HUES48 (cell line): ENCODE measurements at regions not wholly inside any gene's neighbourhood (a gene's known extent, or its start where the extent isn't known, plus 50 kb on each side); places are given as distances from the start of the nearest gene placed in this dataset.
A peak's percentile ranks its signal among the peaks of the same experiment; 100 is the strongest.

Experiments
- H3K27ac ChIP-seq: one replicate; pipeline ENCODE4 v1.7.0; 2013; ENCODE audit warnings: low read depth, low read length, inconsistent platforms
- H3K27me3 ChIP-seq: 2 replicates; pipeline ENCODE4 v1.6.1; 2013; ENCODE audit warnings: mild to moderate bottlenecking, low read length; ENCODE audit not compliant: control insufficient read depth, insufficient read depth
- H3K36me3 ChIP-seq: 2 replicates; pipeline ENCODE4 v1.6.1; 2013; ENCODE audit warnings: low read length; ENCODE audit not compliant: control insufficient read depth, insufficient read depth
- H3K4me1 ChIP-seq: 2 replicates; pipeline ENCODE4 v1.6.1; 2013; ENCODE audit warnings: mild to moderate bottlenecking, low read length; ENCODE audit not compliant: control insufficient read depth, insufficient read depth
- H3K4me3 ChIP-seq: 2 replicates; pipeline ENCODE4 v1.5.1; 2013; ENCODE audit warnings: mild to moderate bottlenecking, low read depth, low read length
- H3K9ac ChIP-seq: 2 replicates; pipeline ENCODE4 v1.6.1; 2013; ENCODE audit warnings: mild to moderate bottlenecking, low read depth, low read length, moderate library complexity
- H3K9me3 ChIP-seq: 2 replicates; pipeline ENCODE4 v1.6.1; 2013; ENCODE audit warnings: low read length; ENCODE audit not compliant: control insufficient read depth, insufficient read depth

DNA sequence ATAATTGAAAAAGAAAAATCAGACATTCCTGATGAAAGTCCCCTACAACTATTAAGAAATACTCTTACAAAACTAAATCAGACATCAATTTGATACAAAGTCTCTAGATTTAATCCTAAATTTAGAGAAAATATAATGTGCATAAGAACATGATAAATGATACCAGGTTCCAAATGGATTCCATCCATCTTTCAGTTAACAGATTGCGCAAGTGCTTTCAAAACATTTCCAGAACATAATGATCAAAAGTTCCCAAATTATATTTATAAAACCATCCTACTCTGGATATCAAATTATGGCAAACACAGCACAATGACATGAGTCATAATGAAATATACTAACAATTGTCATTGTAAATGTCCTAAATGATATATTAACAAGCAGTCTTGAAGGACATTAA, 151.0 kb upstream of the GYPC start:
- Histone ChIP-seq H3K9me3 (no peaks in the 10 kb centered on the region), H3K36me3 (no peaks in the 10 kb centered on the region), H3K4me3 (no peak overlapping the region), H3K4me1 (peaks cover 19% of the 10 kb centered on the region), H3K27me3 (no peaks in the 10 kb centered on the region), H3K9ac (no peak overlapping the region), H3K27ac (no peak overlapping the region)

GRCh38 chr2:126506786-126507185, 149.2 kb upstream of the GYPC start:
- H3K27ac ChIP-seq, result peak overlapping the region; percentile 56

DNA sequence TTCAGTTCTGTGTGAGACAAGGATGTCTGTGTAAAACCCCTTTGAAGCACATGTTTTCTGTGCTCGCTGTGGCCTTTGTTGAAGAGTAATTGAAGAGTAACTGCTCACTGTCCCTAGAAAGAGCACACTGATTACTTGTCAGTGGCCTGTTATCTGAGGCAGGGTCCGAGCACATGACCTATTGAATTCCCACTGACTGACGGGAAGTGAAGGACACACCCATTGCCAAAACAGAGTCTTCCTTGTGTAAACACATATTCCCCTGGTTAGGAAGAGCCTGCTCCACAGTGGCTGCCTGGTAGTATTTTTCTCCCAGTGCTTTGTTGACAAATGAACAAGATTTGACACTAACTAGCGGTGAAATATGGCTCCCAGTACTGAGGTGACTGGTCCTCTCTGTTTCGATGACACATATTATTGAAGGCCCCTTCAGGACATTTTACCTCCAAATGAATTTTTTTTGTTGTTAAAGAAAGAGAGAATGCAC, 148.5 kb upstream of the GYPC start:
- Histone ChIP-seq H3K4me1 (peaks cover 19% of the 10 kb centered on the region), H3K9me3 (no peaks in the 10 kb centered on the region), H3K27ac (peak overlapping the region; percentile 56), H3K4me3 (no peak overlapping the region), H3K27me3 (no peaks in the 10 kb centered on the region), H3K9ac (no peak overlapping the region), H3K36me3 (no peaks in the 10 kb centered on the region)

More at GRCh38 chr2:126506786-126507185, 149.2 kb upstream of the GYPC start:
- Histone ChIP-seq H3K36me3 (no peaks in the 10 kb centered on the region), H3K4me3 (no peak overlapping the region), H3K9ac (no peak overlapping the region), H3K27me3 (no peaks in the 10 kb centered on the region), H3K4me1 (peaks cover 19% of the 10 kb centered on the region), H3K9me3 (no peaks in the 10 kb centered on the region)

GRCh38 chr2:126510356-126510755, 145.6 kb upstream of the GYPC start:
- Histone ChIP-seq H3K27ac (no peak overlapping the region), H3K36me3 (no peaks in the 10 kb centered on the region), H3K9me3 (no peaks in the 10 kb centered on the region), H3K4me1 (peaks cover 19% of the 10 kb centered on the region), H3K4me3 (no peak overlapping the region), H3K27me3 (no peaks in the 10 kb centered on the region), H3K9ac (no peak overlapping the region)

- Histone ChIP-seq H3K27me3 (no peaks in the 10 kb centered on the region), H3K9me3 (no peaks in the 10 kb centered on the region), H3K27ac (no peak overlapping the region), H3K4me3 (no peak overlapping the region), H3K9ac (no peak overlapping the region), H3K36me3 (no peaks in the 10 kb centered on the region), H3K4me1 (peaks cover 18% of the 10 kb centered on the region)
Observed at GRCh38 chr2:126510960-126511359, 145.0 kb upstream of the GYPC start.

- Histone ChIP-seq H3K4me1 (peaks cover 7% of the 10 kb centered on the region), H3K27me3 (no peaks in the 10 kb centered on the region), H3K36me3 (no peaks in the 10 kb centered on the region), H3K9me3 (no peaks in the 10 kb centered on the region), H3K4me3 (no peak overlapping the region), H3K9ac (no peak overlapping the region), H3K27ac (no peak overlapping the region)
Observed at GRCh38 chr2:126512026-126512425, 143.9 kb upstream of the GYPC start.

DNA sequence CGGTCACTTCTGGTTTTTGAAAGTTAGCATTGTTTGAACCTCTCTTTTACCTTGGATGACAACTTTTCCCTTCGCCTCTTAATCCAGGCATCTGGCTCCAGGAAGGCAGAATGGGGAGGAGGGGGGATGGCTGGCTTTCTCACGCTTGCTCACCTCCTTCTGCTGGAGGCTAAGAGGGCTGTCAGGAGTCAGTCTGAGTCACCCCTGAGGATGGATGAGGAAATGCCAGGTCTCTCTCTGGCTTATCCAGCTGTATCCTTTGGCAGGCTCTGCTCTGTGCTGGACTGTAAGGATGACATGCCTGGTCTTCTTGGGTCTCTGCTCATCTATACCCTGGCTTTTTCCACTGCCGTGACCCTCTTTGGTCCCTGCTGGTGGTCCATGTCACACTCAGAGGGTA, 142.9 kb upstream of the GYPC start:
- no peaks in the 10 kb centered on the region for H3K4me1 ChIP-seq
- no peak overlapping the region for H3K27ac ChIP-seq
- H3K36me3 ChIP-seq, result no peaks in the 10 kb centered on the region
- H3K27me3 ChIP-seq, result no peaks in the 10 kb centered on the region
- no peaks in the 10 kb centered on the region for H3K9me3 ChIP-seq
- H3K4me3 ChIP-seq, result no peak overlapping the region
- no peak overlapping the region for H3K9ac ChIP-seq

- Histone ChIP-seq H3K4me1 (no peaks in the 10 kb centered on the region), H3K4me3 (no peak overlapping the region), H3K9me3 (no peaks in the 10 kb centered on the region), H3K9ac (no peak overlapping the region), H3K27ac (no peak overlapping the region), H3K36me3 (no peaks in the 10 kb centered on the region), H3K27me3 (no peaks in the 10 kb centered on the region)
Observed at GRCh38 chr2:126515471-126515870, 140.5 kb upstream of the GYPC start.

GRCh38 chr2:126518196-126518595, 137.8 kb upstream of the GYPC start:
- no peaks in the 10 kb centered on the region for H3K27me3 ChIP-seq
- no peaks in the 10 kb centered on the region for H3K9me3 ChIP-seq
- no peak overlapping the region for H3K4me3 ChIP-seq
- H3K9ac ChIP-seq, result no peak overlapping the region
- H3K36me3 ChIP-seq, result no peaks in the 10 kb centered on the region
- H3K27ac ChIP-seq, result no peak overlapping the region
- no peaks in the 10 kb centered on the region for H3K4me1 ChIP-seq

DNA sequence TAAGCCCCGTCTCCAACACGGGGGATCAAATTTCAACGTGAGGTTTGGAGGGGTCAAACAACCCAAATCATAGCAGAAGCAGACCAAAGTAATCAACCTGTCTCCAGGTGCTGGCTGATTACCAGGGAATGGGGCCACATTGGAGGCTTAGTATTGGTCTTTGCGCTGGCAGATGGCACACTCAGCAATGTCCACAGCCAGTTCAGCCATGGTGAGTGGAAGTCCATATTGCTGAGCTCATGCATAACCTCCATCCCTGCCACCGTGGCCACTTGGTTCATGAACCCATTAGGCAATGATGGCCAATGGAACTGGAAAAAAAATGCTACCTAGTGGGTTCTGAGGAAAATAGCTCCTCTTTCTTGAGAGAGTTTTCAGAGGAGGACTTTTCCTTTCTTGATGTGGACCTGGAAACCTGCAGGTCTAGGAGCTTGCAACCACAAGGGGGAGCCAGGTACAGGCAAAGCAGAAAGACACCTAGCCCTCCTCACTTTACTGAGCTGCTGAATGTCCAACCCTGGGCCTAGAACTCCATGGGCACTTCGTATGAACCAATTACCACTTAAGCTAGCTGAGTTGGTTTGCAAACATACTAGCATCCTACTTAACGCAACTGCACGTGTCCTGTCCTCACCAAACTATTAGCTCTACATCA, 128.0 kb upstream of the GYPC start:
- no peaks in the 10 kb centered on the region for H3K9me3 ChIP-seq
- H3K4me1 ChIP-seq, result 0 out of 2 replicates have a peak, but pooled peaks cover 3% of the 10 kb centered on the region
- no peak overlapping the region for H3K9ac ChIP-seq
- no peak overlapping the region for H3K4me3 ChIP-seq
- no peak overlapping the region for H3K27ac ChIP-seq
- H3K36me3 ChIP-seq, result no peaks in the 10 kb centered on the region
- no peaks in the 10 kb centered on the region for H3K27me3 ChIP-seq

- Histone ChIP-seq H3K27ac (no peak overlapping the region), H3K4me3 (no peak overlapping the region), H3K9ac (no peak overlapping the region), H3K27me3 (no peaks in the 10 kb centered on the region), H3K36me3 (no peaks in the 10 kb centered on the region), H3K9me3 (no peaks in the 10 kb centered on the region), H3K4me1 (0 out of 2 replicates have a peak, but pooled peaks cover 3% of the 10 kb centered on the region)
Observed at GRCh38 chr2:126531029-126531428, 124.9 kb upstream of the GYPC start.
